Activated T-cell treated with anti-CD3 and anti-CD28 coated beads, Interleukin-2, amount 50 U/mL, for 4 hours (primary cell): ENCODE measurements at regions not wholly inside any gene's neighbourhood (a gene's known extent, or its start where the extent isn't known, plus 50 kb on each side); places are given as distances from the start of the nearest gene placed in this dataset.
"Not testable (repeated sequence)": the region's sequence is repeated elsewhere in the genome, so short reads cannot be mapped to it uniquely, and the experiment has no call there.

Experiments
- ATAC-seq, 2 donors: fragments of 200-7000 bp; cut with Tn5 transposase; one replicate each; pipeline ENCODE4 v1.10.0; 2021
- DNase-seq: peaks from one replicate; pipeline ENCODE4 v3.0.0-alpha.2; 2020
- H3K27me3 Mint-ChIP-seq: one replicate; pipeline ENCODE4 v1.8.0; 2021; ENCODE audit warnings: low read depth, mixed read lengths
- H3K36me3 Mint-ChIP-seq: one replicate; pipeline ENCODE4 v1.8.0; 2022; ENCODE audit warnings: mixed read lengths; ENCODE audit not compliant: insufficient read depth
- H3K4me1 Mint-ChIP-seq: one replicate; pipeline ENCODE4 v1.8.0; 2021; ENCODE audit warnings: low read depth, mixed read lengths
- H3K4me3 Mint-ChIP-seq: one replicate; pipeline ENCODE4 v1.8.0; 2021; ENCODE audit warnings: mild to moderate bottlenecking, moderate library complexity, mixed read lengths
- H3K9me3 Mint-ChIP-seq: one replicate; pipeline ENCODE4 v1.8.0; 2021; ENCODE audit warnings: mixed read lengths

GRCh38 chr2:156769802-156770201 lies 333.6 kb downstream of the GPD2 start:
- ATAC-seq (no peak), DNase-seq (no peak)
- Mint-ChIP-seq H3K4me3 (no peak overlapping the region), H3K36me3 (no peaks in the 10 kb centered on the region), H3K4me1 (no peaks in the 10 kb centered on the region), H3K9me3 (peaks cover 23% of the 10 kb centered on the region), H3K27me3 (no peaks in the 10 kb centered on the region)

GRCh38 chr2:156778916-156779315 lies 342.7 kb downstream of the GPD2 start:
- no peak overlapping the region for H3K4me3 Mint-ChIP-seq
- H3K36me3 Mint-ChIP-seq, result no peaks in the 10 kb centered on the region
- H3K9me3 Mint-ChIP-seq, result no peaks in the 10 kb centered on the region
- ATAC-seq (no peak), DNase-seq (no peak)
- peaks cover 1% of the 10 kb centered on the region for H3K27me3 Mint-ChIP-seq
- H3K4me1 Mint-ChIP-seq, result no peaks in the 10 kb centered on the region

GRCh38 chr2:156779416-156780120 lies 343.4 kb downstream of the GPD2 start:
- H3K4me1 Mint-ChIP-seq, result no peaks in the 10 kb centered on the region

GRCh38 chr2:156781677-156782076 lies 345.5 kb downstream of the GPD2 start:
- not testable (repeated sequence) for H3K4me1 Mint-ChIP-seq, H3K27me3 Mint-ChIP-seq, H3K36me3 Mint-ChIP-seq, DNase-seq, H3K4me3 Mint-ChIP-seq, H3K9me3 Mint-ChIP-seq, ATAC-seq

More at GRCh38 chr2:156779416-156780120, 343.4 kb downstream of the GPD2 start:
- no peak for DNase-seq
- no peak for ATAC-seq
- Mint-ChIP-seq H3K27me3 (peaks cover 1% of the 10 kb centered on the region), H3K36me3 (no peaks in the 10 kb centered on the region), H3K4me3 (no peak overlapping the region), H3K9me3 (no peaks in the 10 kb centered on the region)

GRCh38 chr2:156784020-156784701 lies 348.0 kb downstream of the GPD2 start:
- Mint-ChIP-seq H3K36me3 (no peaks in the 10 kb centered on the region), H3K27me3 (peaks cover 1% of the 10 kb centered on the region), H3K4me1 (no peaks in the 10 kb centered on the region), H3K4me3 (no peak overlapping the region), H3K9me3 (no peaks in the 10 kb centered on the region)
- ATAC-seq (no peak), DNase-seq (no peak)

GRCh38 chr2:156787517-156787916 lies 351.3 kb downstream of the GPD2 start:
- Mint-ChIP-seq H3K4me3 (no peak overlapping the region), H3K36me3 (no peaks in the 10 kb centered on the region), H3K27me3 (no peaks in the 10 kb centered on the region), H3K4me1 (no peaks in the 10 kb centered on the region), H3K9me3 (no peaks in the 10 kb centered on the region)
- no peak for ATAC-seq
- DNase-seq, result no peak

- Mint-ChIP-seq H3K4me3 (no peak overlapping the region), H3K27me3 (peaks cover 1% of the 10 kb centered on the region), H3K9me3 (no peaks in the 10 kb centered on the region), H3K4me1 (no peaks in the 10 kb centered on the region), H3K36me3 (no peaks in the 10 kb centered on the region)
- DNase-seq (no peak), ATAC-seq (no peak)
Measured at GRCh38 chr2:156790343-156791037, 354.3 kb downstream of the GPD2 start.

GRCh38 chr2:156792242-156792840 lies 356.2 kb downstream of the GPD2 start:
- no peaks in the 10 kb centered on the region for H3K9me3 Mint-ChIP-seq
- DNase-seq, result no peak
- no peak for ATAC-seq
- no peak overlapping the region for H3K4me3 Mint-ChIP-seq
- no peaks in the 10 kb centered on the region for H3K36me3 Mint-ChIP-seq
- H3K4me1 Mint-ChIP-seq, result no peaks in the 10 kb centered on the region
- H3K27me3 Mint-ChIP-seq, result peaks cover 1% of the 10 kb centered on the region

- DNase-seq, result no peak
- Mint-ChIP-seq H3K4me1 (no peaks in the 10 kb centered on the region), H3K4me3 (no peak overlapping the region), H3K9me3 (no peaks in the 10 kb centered on the region), H3K36me3 (no peaks in the 10 kb centered on the region), H3K27me3 (peaks cover 1% of the 10 kb centered on the region)
- ATAC-seq, result no peak
Measured at GRCh38 chr2:156797832-156798231, 361.7 kb downstream of the GPD2 start.

GRCh38 chr2:156800065-156800653 lies 364.0 kb downstream of the GPD2 start:
- Mint-ChIP-seq H3K4me1 (no peaks in the 10 kb centered on the region), H3K9me3 (no peaks in the 10 kb centered on the region), H3K27me3 (no peaks in the 10 kb centered on the region), H3K4me3 (no peak overlapping the region), H3K36me3 (no peaks in the 10 kb centered on the region)
- DNase-seq (no peak), ATAC-seq (no peak)

GRCh38 chr2:156800781-156801361 lies 364.7 kb downstream of the GPD2 start:
- H3K4me3 Mint-ChIP-seq, result no peak overlapping the region
- DNase-seq (no peak), ATAC-seq (no peak)
- H3K4me1 Mint-ChIP-seq, result no peaks in the 10 kb centered on the region
- H3K9me3 Mint-ChIP-seq, result no peaks in the 10 kb centered on the region
- H3K27me3 Mint-ChIP-seq, result no peaks in the 10 kb centered on the region
- H3K36me3 Mint-ChIP-seq, result no peaks in the 10 kb centered on the region

GRCh38 chr2:156803243-156803642 lies 367.1 kb downstream of the GPD2 start:
- Mint-ChIP-seq H3K9me3 (no peaks in the 10 kb centered on the region), H3K36me3 (no peaks in the 10 kb centered on the region), H3K27me3 (no peaks in the 10 kb centered on the region), H3K4me3 (no peak overlapping the region), H3K4me1 (no peaks in the 10 kb centered on the region)
- DNase-seq (no peak), ATAC-seq (no peak)

- H3K9me3 Mint-ChIP-seq, result no peaks in the 10 kb centered on the region
- H3K4me1 Mint-ChIP-seq, result no peaks in the 10 kb centered on the region
- DNase-seq (no peak), ATAC-seq (no peak)
- no peaks in the 10 kb centered on the region for H3K36me3 Mint-ChIP-seq
- H3K4me3 Mint-ChIP-seq, result no peak overlapping the region
- no peaks in the 10 kb centered on the region for H3K27me3 Mint-ChIP-seq
Measured at GRCh38 chr2:156803967-156804366, 367.8 kb downstream of the GPD2 start.

GRCh38 chr2:156810094-156810493 lies 373.9 kb downstream of the GPD2 start:
- no peaks in the 10 kb centered on the region for H3K36me3 Mint-ChIP-seq
- no peak for ATAC-seq
- no peaks in the 10 kb centered on the region for H3K9me3 Mint-ChIP-seq
- H3K27me3 Mint-ChIP-seq, result no peaks in the 10 kb centered on the region
- no peak for DNase-seq
- no peak overlapping the region for H3K4me3 Mint-ChIP-seq
- H3K4me1 Mint-ChIP-seq, result no peaks in the 10 kb centered on the region
